ENCODE measurements at regions not wholly inside any gene's neighbourhood (a gene's known extent, or its start where the extent isn't known, plus 50 kb on each side); places are given as distances from the start of the nearest gene placed in this dataset.

DNA sequence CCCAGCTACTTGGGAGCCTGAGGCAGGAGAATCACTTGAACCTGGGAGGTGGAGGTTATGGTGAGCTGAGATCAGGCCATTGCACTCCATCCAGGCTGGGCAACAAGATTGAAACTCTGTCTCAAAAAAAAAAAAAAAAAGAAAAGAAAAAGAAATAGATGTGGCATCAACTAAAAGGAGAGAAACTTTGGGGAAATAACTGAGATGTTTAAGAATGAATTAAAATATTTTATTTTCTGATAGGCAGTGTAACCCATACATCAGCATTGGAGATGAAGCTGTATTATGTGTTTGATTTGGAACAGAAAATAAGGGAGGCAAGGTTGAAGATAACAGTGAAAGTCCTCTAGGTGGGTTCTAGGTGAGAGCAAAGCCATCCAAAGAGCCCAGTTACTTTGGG, 110.7 kb upstream of the HNRNPA3 start:
- Histone ChIP-seq H3K4me1 (no peaks in the 10 kb centered on the region), H3K9me3 (no peaks in the 10 kb centered on the region), H3K27ac (no peak overlapping the region), H3K4me3 (no peak overlapping the region), H3K36me3 (no peaks in the 10 kb centered on the region), H3K27me3 (no peaks in the 10 kb centered on the region)
- no peak for DNase-seq (ENCODE audit: low spot score)
- TF ChIP-seq, protein P1, sequence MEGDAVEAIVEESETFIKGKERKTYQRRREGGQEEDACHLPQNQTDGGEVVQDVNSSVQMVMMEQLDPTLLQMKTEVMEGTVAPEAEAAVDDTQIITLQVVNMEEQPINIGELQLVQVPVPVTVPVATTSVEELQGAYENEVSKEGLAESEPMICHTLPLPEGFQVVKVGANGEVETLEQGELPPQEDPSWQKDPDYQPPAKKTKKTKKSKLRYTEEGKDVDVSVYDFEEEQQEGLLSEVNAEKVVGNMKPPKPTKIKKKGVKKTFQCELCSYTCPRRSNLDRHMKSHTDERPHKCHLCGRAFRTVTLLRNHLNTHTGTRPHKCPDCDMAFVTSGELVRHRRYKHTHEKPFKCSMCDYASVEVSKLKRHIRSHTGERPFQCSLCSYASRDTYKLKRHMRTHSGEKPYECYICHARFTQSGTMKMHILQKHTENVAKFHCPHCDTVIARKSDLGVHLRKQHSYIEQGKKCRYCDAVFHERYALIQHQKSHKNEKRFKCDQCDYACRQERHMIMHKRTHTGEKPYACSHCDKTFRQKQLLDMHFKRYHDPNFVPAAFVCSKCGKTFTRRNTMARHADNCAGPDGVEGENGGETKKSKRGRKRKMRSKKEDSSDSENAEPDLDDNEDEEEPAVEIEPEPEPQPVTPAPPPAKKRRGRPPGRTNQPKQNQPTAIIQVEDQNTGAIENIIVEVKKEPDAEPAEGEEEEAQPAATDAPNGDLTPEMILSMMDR (IDR thresholded peaks at IDR 0.05): no peak

DNA sequence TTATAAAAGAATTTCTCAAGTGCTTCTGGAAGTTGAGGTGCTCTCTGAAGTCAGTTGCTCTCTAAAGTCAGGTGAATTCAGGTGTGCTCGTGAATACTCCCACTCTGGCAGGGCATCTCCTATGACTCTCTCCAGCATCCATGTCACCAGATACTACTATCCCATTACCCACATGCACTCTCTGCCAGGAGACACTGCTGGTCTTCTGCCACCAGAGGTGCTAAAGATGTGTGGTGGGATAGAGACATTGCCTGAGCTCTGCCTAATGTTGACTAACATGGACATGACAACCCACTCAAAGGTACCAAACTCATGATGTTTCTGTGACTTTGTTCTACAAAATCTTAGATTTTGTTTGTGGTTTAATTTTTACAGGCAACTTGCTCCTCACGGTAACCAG, 106.4 kb upstream of the HNRNPA3 start:
- TF ChIP-seq, protein P1 (IDR thresholded peaks at IDR 0.05): no peak
- no peaks in the 10 kb centered on the region for H3K9me3 ChIP-seq
- no peak overlapping the region for H3K27ac ChIP-seq
- H3K27me3 ChIP-seq: no peaks in the 10 kb centered on the region
- H3K4me3 ChIP-seq: no peak overlapping the region
- DNase-seq (ENCODE audit: low spot score): no peak
- no peaks in the 10 kb centered on the region for H3K36me3 ChIP-seq
- no peaks in the 10 kb centered on the region for H3K4me1 ChIP-seq

DNA sequence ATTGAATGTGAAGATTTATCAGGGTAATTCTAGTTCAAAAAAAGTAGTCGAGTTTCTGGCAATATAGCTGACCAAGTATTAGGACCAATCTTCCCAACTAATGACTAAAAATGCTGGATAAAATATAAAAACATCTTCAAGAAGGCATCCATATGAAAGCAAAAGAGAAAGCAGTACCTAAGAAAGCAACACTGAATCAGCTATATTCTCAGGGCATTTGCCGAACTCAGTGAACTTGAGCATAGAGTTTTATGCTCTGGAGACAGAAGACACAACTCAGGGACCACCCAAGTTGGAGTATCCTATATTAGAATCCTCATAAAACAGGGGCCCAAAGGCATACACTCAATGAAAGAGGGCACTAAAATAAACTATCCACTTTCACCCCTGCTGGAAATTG, 103.7 kb upstream of the HNRNPA3 start:
- no peak overlapping the region for H3K27ac ChIP-seq
- DNase-seq (ENCODE audit: low spot score): no peak
- H3K27me3 ChIP-seq: no peaks in the 10 kb centered on the region
- H3K9me3 ChIP-seq: no peaks in the 10 kb centered on the region
- H3K4me3 ChIP-seq: no peak overlapping the region
- H3K36me3 ChIP-seq: no peaks in the 10 kb centered on the region
- no peaks in the 10 kb centered on the region for H3K4me1 ChIP-seq
- TF ChIP-seq, protein P1 (IDR thresholded peaks at IDR 0.05): no peak

DNA sequence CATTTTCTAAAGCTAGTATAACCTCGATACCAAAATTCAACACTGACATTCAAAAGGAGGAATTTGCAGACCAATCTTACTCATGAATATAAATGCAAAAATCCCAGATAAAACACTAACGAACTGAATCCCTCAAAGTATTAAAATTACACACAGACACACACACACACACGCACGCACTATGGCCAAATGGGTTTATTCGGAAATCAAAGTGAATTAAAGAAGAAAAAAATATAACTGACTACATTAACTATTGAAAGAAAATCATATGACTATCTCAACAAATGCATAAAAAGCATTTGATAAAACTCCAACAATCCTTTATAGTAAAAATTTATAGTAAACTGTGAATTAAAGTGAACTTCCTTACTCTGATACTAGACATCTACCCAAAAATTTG, 97.9 kb upstream of the HNRNPA3 start:
- no peak overlapping the region for H3K27ac ChIP-seq
- H3K9me3 ChIP-seq: no peaks in the 10 kb centered on the region
- H3K27me3 ChIP-seq: no peaks in the 10 kb centered on the region
- TF ChIP-seq, protein P1 (IDR thresholded peaks at IDR 0.05): no peak
- DNase-seq (ENCODE audit: low spot score): no peak
- H3K4me1 ChIP-seq: no peaks in the 10 kb centered on the region
- H3K36me3 ChIP-seq: no peaks in the 10 kb centered on the region
- H3K4me3 ChIP-seq: no peak overlapping the region

DNA sequence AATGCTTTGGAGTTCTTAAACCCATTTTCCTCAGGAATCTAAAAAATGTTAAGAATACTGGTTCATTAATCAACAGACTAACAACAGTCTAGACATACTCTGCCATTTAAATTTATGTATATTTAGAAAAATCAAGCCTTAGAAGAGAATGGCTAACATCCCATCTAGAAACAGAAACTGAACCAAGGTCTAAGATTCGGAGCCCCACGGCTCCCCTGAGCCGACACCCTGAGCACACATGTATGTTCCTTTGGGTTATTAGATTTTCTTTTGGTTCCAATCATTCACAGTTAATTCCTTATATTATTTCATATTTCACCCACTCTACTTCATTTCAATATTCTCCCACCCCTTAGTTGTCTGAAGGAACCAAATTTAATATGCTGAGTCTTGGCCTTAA, 94.8 kb upstream of the HNRNPA3 start:
- Histone ChIP-seq H3K27me3 (no peaks in the 10 kb centered on the region), H3K4me3 (no peak overlapping the region), H3K27ac (no peak overlapping the region), H3K36me3 (no peaks in the 10 kb centered on the region), H3K9me3 (no peaks in the 10 kb centered on the region), H3K4me1 (no peaks in the 10 kb centered on the region)
- DNase-seq (ENCODE audit: low spot score): no peak
- TF ChIP-seq, protein P1 (IDR thresholded peaks at IDR 0.05): no peak

DNA sequence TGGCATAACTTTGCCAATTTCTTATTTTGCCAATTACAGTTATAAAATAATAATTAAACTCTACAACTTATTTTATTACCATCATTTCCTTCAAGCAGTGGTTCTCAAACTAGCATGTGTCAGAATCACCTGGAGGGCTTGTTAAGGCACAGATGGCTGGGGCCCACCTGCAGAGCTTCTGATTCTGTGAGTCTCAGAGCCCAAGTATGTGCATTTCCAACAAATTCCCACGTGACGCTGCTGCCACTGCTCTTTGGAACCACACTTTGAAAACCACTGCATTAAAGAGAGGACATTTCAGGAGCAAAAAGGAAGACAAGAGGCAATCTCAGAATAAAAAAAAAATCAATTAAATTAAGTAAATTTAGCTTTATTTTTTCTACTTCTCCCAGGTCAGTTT, 94.0 kb upstream of the HNRNPA3 start:
- Histone ChIP-seq H3K9me3 (no peaks in the 10 kb centered on the region), H3K27me3 (no peaks in the 10 kb centered on the region), H3K36me3 (no peaks in the 10 kb centered on the region), H3K4me1 (no peaks in the 10 kb centered on the region), H3K4me3 (no peak overlapping the region), H3K27ac (no peak overlapping the region)
- no peak for DNase-seq (ENCODE audit: low spot score)
- TF ChIP-seq, protein P1 (IDR thresholded peaks at IDR 0.05): no peak
